G401 (cell line): ENCODE measurements at regions not wholly inside any gene's neighbourhood (a gene's known extent, or its start where the extent isn't known, plus 50 kb on each side); places are given as distances from the start of the nearest gene placed in this dataset.
A peak's percentile ranks its signal among the peaks of the same experiment; 100 is the strongest.

Source experiments
- DNase-seq: peaks from one replicate; pipeline ENCODE4 v3.0.0-alpha.2; 2015; ENCODE audit warnings: low spot score
- in situ Hi-C: cut with HindIII; loops from 2 replicates; pipeline ENCODE4 v1.10.0; 2016; ENCODE audit warnings: low sequenced_read_pairs, mixed read lengths

DNA sequence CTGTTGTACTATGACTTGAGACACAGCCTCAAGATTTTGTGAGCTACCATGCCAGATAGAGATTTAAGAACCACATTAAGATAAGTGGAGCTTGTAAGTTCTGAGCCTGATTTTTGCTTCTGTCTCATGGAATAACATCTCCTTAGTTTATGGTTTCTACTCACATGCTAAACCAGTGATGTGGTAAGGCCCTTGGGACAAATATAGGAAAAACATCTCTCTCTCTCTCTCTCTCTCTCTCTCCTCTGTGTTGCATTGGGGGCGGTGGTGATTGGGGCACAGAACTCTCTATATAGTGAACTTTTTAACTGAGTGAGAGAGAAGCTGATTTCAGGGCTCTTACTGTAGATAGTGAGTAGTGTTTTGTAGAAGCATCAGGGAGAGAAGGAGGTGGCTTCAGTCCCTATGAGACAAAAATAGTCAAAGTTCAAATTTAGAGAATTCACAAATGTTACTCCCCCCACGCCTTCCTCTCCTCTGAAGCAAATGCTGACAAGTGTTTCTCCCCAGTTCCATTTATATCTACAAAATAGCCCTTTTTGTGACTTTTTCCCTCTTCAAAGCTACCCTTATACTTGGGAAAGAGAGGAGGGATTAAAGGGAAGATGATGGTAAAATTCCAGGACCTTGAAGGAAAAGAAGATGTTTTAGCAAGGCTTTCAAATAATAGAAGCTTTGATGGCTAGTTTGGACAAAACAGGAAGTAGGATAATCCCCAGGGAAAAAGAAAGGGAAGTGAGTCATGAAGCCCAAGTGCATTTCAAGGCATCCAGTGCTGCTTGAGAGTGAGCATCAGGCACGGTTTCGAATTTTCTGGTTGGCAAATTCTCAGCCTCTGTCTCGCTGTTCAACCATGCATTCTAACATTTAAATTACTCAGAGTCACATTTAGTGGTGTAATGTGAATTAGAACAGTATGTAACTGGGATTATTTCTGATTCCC, 134.3 kb upstream of the AP1S2 start:
- in situ Hi-C loops, result no loop called here
- DNase-seq, result no peak

- no peak for DNase-seq
- in situ Hi-C loops, result no loop called here
Measured at GRCh38 chrX:15985937-15986336, 131.3 kb upstream of the AP1S2 start.

GRCh38 chrX:15983034-15983433, 128.4 kb upstream of the AP1S2 start:
- in situ Hi-C loops, result no loop called here
- DNase-seq, result no peak

DNA sequence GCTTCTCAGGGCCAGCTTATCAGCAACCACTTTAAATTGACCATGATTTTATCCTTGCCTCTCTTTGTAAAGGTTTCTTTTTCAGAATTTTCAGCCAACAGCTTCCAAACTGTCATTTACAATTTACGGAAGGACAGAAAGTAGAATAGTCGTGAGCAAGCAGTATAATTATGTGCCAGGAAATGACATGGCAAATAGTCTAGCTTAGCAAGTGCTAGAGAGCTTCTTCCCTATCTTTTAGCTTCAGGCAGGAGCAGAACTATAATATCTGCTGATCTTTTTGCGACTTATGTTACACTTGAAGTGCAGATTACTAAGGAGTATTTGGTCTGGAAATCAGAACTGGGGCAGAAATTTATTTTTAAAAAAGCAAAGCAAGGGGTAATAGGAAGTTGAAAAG, 123.0 kb upstream of the AP1S2 start:
- in situ Hi-C loops, result no loop called here
- DNase-seq, result no peak

DNA sequence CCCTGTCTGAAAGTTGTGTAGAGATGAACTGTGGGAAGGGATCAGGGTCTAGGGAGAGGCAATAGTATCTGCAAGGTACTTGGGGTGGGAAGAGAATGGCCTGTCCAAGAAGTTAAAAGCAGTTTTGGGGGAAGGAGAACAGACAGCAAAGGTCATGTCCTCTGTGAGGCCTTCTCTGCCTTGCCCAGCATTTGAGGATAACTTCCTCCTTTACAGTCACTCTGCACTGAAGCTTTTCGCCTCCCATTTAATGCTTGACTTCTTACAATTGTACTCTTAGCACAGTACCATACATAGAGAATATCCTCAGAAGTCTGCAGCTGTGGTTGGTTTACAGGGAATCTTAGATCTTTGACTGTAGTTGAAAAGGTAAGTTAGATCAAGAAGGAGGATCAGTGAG, 121.8 kb upstream of the AP1S2 start:
- in situ Hi-C loops, result no loop called here
- no peak for DNase-seq

DNA sequence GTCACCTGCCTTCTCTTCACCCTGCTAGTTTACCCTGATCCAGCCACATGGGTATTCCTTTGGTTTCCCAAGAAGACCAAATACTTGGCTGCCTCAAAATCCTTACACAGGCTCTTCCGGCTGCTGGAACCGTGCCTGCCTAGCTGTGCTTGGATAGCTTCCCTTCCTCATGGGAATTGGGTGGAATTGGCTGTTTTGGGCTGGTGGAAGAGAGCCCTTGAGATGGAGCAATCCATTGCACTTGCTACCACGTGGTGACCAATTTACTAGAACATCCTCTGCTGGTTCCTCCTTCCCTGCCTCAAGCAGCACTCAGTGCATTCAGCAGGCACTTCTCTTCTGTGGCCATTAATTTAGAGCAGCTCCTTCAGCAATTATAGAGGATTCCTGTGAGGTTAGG, 119.3 kb upstream of the AP1S2 start:
- DNase-seq, result no peak
- in situ Hi-C loops, result no loop called here

- in situ Hi-C loops, result no loop called here
- peak; percentile 29 for DNase-seq
Measured at GRCh38 chrX:15973299-15973698, 118.7 kb upstream of the AP1S2 start.

DNA sequence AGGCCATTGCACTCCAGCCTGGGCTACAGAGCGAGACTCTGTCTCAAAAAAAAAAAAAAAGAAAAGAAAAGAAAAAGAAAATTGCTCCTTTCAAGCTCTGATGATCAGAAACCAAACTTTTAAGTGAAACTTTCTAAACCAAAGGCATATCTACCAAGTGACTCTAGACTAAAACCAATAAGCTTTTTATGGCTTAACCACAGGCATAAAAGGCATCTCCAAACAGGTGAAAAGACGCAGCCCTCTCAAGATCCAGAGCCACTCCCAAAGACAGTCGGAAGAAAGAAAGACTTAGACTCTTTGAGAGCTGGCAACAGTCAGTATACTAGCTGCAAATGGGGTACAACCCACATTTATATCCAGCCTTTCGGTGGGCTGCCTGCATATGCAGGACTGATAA, 117.1 kb upstream of the AP1S2 start:
- in situ Hi-C loops, result no loop called here
- DNase-seq, result no peak

- DNase-seq, result no peak
- in situ Hi-C loops, result no loop called here
Measured at GRCh38 chrX:15963858-15964257, 109.2 kb upstream of the AP1S2 start.

DNA sequence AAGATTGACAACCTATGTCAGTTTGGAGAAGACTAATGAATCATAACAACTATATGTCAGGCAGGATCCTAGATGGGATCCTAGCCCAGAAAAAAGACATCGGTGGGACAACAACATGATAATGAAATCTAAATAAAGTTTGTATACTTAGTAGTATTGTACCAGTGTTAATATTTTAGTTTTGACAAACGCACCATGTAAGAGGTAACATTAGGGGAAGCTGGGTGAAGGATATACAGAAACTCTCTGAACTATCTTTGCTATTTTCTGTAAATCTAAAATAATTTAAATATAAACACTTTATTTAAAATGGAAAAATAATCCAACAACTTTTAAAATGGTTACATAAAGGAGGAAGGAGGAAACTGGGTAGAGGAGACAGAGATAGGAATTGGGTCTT, 105.6 kb upstream of the AP1S2 start:
- in situ Hi-C loops, result no loop called here

GRCh38 chrX:15956681-15957080, 102.1 kb upstream of the AP1S2 start:
- in situ Hi-C loops, result no loop called here
- no peak for DNase-seq

More for the DNA sequence above, 105.6 kb upstream of the AP1S2 start:
- DNase-seq, result no peak

DNA sequence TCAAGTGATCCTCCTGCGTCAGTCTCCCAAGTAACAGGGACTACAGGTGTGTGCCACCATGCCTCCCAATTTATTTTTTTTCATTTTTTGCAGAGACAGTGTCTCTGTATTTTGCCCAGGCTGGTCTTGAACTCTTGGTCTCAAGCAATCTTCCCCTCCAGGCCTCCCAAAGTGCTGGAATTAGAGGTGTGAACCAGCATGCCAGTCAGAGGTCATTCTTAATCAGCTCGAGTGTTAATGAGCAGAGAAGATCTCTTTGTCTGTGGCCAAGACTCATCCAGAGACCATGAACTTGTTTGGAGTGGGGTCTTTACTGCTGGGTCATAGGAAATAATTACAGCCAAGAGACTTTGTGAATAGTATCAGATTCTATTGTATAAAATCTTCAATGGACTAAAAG, 99.2 kb upstream of the AP1S2 start:
- DNase-seq, result no peak
- in situ Hi-C loops, result no loop called here

DNA sequence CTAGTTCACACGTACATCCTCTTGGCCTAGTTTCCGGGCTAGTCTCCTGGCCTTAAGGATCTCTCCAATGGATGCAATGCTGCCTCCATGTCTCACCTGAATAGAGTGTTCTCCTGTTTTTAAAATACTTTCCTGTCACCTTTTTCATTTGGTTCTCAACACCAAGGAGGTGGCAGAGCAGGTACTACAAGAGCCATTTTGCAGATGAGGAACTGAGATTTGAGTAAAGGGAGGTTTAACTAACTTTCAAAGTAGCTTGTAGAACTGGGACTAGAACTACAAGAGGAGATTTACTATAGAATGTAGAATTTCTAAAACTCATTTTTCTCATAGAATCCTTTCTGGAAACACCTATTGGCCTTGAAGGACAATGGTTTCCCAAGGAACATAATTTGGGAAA, 97.6 kb upstream of the AP1S2 start:
- in situ Hi-C loops, result no loop called here
- DNase-seq, result no peak

- DNase-seq, result no peak
- in situ Hi-C loops, result no loop called here
Measured at GRCh38 chrX:15948318-15948660, 93.7 kb upstream of the AP1S2 start.

- in situ Hi-C loops, result no loop called here
Measured at GRCh38 chrX:15947648-15948317, 93.2 kb upstream of the AP1S2 start.

DNA sequence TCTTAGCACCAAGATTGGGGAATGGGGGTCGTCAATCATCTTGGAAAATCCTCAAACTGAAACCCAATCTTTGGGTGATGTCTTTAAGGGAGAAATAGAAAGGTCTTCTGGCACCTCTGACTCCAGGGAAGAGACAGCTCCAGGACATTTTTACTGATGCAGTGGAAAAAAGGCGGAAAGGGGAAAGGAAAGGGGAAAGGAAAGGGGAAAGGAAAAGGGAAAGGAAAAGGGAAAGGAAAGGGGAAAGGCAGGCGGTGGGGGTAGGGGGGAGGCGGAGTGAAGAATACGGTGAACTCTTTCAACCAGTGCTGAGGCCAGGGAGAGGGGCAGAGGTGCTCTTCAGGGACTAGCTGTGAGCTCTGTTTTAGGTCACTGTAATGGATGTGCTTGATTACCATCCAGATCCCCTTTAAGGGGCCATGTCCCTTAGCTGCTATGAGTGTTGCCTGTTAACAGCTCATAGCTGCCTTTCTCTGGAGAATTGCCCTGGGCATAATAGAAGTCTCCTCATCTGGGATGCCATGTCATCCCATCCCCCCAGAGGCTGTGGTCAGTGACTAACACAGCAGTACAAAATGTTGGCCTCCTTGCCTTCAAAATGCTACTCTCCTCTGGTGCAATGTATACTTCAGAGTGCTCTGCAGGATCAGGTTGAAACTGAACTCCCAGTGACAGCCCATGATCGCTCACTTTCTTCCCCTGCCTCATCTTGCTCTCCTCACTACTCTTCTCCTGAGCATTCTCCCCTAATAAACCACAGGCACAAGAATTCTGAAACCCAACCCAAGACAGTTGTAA, 92.4 kb upstream of the AP1S2 start:
- no peak for DNase-seq
- in situ Hi-C loops, result no loop called here

More at GRCh38 chrX:15947648-15948317, 93.2 kb upstream of the AP1S2 start:
- DNase-seq, result no peak

DNA sequence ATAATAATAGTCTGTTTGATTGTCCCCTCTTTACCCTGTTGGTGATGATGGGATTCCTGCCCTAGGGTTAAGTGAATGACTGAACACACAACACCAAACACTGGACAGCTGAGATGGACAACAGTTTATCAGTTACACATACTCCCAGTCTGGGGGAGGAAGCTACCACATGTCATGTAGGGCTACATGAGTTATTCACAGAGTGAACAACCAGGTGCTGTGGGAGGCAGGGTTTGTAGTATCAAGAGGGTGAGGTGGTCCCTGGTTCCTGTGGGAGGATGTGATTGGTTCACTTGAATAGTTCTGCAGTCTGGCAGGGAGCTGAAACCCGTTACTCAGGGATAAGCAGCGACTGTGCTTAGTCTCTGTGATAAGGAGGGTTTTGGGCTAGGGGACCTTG, 88.8 kb upstream of the AP1S2 start:
- in situ Hi-C loops, result no loop called here
- no peak for DNase-seq

DNA sequence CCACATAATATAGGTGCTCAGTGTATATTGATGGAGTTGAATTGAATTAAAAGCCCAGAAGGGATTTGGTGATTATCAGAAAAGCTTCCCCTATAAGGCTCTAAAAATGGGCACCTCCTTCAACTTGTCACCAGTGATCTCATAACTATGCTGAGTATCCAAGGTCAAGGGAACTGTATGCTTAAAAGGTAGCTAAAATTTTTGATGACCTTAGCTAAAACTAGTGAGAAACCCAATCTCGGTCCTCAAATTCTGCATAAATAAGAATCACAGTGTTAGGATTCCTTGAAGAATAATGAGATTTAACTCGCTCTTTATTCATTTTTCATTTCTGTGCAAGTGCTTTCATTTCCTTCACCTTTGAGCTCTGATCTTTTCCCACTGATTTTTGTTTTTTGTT, 87.7 kb upstream of the AP1S2 start:
- in situ Hi-C loops, result no loop called here
- no peak for DNase-seq

DNA sequence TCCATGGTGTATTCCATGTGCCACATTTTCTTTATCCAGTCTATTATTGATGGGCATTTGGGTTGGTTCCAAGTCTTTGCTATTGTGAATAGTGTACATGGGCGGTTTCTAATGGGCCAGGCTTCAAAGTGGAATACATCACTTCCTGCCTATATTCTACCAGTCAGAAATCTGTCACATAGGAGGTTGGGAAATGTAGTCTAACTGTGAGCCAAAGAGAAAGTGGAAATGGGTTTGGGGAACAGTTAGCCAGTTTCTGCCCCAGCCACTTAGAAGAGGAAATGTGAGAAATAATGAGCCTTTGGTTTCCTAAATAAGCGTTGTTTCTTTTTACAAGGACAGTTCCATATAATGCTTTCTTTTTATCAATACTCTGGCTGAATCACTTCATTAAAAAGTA, 85.1 kb upstream of the AP1S2 start:
- DNase-seq, result no peak
- in situ Hi-C loops, result no loop called here

DNA sequence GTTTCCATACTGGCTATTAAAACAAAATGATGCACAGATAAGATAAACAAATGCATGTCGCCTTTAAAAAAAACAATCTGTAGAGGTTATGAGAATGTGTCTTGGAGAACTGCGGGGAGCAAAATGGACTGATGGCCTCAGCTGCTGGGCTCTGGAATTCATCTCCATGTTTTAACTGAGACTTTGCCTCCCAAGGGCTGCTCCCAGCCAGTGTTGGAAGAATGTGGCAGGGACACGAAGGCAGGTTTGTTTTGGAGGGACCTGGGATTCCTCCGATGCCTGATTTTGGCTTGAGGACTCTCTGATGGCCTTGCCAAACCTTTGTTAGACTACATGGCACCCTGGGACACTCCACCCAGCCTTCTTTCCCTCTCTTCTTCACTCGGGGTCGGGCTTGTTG, 83.5 kb upstream of the AP1S2 start:
- DNase-seq, result no peak
- in situ Hi-C loops, result no loop called here
